ENCODE measurements at regions not wholly inside any gene's neighbourhood (a gene's known extent, or its start where the extent isn't known, plus 50 kb on each side); places are given as distances from the start of the nearest gene placed in this dataset.
A peak's percentile ranks its signal among the peaks of the same experiment; 100 is the strongest.
"Not testable (repeated sequence)": the region's sequence is repeated elsewhere in the genome, so short reads cannot be mapped to it uniquely, and the experiment has no call there.

DNA sequence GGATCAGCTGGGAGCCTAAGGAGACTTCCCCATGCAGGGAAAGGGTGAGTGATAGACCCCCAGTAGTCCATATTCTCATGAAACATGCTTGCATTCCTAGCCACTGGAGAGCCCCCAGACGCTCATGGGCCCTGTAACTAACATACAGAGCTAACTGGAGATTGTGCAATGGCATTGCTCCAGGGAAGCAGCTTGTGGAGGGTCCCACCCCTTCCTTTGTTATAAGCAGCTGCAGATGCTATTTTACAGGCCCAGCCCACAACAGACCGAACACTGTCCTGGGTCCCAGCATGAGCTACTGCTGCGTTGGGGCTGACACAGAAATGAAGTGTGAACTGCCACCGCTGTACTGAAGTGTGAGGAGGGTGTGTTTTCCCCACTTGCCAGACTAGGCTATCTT, 1465.7 kb upstream of the DIAPH2 start:
- DNase-seq = no peak

GRCh38 chrX:95248386-95248785, 1436.3 kb upstream of the DIAPH2 start:
- DNase-seq = no peak

DNA sequence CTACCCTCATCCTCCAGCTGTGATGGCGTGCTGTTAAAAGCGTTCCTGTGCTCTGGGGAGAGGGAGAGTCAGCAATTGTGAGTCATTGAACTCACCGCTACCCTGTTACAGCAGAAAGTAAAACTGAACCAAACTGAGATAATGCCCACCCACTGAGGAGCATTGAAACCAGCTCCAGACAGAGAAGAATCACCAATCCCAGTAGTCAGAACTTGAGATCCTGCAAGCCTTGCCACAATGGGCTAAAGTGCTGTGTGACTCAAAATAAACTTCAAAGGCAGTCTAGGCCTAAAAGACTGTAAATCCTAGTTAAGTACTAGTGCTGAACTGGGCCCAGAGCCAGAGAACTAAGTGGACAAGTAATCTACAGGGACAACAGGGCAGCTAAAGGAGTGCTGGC, 1394.2 kb upstream of the DIAPH2 start:
- DNase-seq = no peak

DNA sequence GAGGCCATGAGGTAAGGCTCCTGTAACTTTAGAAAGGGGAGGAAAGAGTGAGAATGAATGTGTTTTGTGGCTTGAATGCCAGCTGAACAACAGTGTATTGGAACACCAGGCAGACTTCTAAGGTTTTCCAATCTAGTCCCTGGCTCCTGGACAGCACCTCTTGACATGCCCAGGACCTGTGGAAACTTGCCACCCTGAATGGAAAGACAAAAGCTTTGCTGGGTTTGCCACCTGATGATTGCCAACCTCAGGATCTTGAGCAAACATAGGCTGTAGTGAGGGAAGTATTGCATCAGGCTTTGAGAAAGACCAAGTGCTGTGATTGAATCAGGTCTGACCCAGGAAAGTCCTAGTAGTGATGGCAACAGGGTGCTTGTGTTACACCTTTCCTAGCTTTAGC, 1393.1 kb upstream of the DIAPH2 start:
- no peak for DNase-seq

DNA sequence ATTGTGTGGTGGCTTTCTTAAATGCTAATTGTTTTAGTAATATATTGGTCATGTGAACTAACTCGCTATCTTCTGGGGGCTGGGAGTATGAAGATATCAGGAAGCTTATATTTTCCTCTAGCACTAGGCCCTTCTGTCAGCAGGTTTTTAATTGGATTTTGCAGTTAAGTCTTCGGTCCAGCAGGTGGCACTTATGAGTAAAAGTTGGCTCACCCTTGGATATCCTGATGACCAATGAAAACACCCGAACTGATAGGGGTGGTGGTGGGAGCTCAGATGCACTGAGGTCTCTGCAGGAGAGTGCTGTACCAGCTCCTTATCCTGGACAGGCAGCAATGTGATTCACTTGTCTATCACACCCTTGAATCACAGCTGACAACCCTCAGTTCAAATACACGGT, 1365.8 kb upstream of the DIAPH2 start:
- peak; percentile 2 for DNase-seq

GRCh38 chrX:95325185-95325584, 1359.5 kb upstream of the DIAPH2 start:
- DNase-seq = no peak

DNA sequence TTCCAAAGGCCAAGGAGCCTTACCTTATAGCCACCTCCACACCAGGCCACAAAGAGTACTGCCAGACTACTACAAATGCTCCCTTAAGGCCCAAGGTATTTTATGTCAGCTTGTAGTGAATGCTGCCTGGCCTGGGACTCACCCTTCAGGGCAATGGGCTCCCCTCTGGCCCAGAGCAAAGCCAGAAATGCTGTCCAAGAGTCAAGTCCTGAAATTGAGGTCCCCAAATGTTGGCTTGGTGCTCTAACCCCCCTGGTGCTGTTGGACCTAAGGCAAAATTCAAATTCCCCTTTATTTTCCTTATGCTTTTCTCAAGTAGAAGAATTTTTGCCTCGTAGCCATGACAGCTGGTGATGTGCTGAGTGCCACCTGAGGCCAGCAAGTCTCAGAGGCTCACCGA, 1354.3 kb upstream of the DIAPH2 start:
- DNase-seq = no peak

GRCh38 chrX:95332530-95332929, 1352.1 kb upstream of the DIAPH2 start:
- no peak for DNase-seq

DNA sequence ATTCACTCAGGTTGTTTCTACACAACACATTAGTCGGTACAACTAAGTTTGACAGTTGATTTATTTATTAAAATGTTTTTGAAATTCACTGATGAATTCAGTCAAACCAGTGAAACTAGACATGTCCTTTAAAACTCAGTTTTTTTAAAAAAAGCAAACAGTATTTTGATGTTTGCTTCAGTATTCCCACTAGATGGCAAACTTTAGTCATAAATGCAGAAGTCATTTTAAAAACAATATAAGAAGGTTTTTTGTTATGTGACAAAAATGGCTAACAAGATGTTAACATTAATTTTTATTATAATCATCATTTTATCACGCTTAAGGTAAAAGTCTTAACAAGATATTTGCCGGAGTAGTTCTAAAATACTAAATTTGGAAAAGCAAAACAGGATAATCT, 1337.8 kb upstream of the DIAPH2 start:
- no peak for DNase-seq

GRCh38 chrX:95350774-95351488, 1333.7 kb upstream of the DIAPH2 start:
- no peak for DNase-seq

DNA sequence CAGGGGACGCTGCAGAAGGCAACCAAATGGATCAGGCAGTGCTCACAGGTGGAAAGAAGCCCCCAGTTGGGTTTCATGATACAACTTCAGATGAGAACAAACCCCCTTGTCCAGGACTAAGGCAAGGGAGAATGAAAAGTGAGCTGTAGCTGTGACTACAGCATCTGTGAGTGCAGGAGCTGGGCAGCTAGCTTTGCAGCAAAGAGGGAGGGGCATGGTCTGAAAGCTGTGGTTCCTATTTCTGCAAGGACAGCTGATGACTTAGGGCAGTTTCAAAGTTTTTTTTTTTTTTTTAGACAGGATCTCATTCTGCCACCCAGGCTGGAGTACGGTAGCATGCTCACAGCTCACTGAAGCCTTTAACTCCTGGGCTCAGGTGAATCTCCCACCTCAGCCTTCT, 1317.4 kb upstream of the DIAPH2 start:
- DNase-seq = no peak

- DNase-seq = no peak
These were observed 1301.8 kb upstream of the DIAPH2 start for GRCh38 chrX:95382799-95383198.

DNA sequence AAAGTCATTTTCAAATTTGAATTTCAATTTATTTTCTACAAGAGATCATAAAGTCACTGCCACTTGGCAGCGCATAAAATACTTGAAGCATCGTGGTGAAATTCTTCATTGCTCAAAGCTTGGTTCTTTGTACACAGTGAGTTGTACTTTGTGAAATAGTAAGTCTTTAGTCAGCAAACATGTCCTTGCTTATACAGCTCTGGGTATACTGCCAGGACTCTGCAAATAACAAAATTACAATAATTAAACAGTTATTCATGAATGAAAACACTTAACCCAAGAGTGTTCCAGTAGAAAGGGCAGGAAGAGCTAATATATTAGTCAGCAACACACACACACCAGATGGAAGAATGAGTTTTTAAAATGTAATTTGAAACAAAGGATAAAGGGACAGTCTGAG, 1300.9 kb upstream of the DIAPH2 start:
- DNase-seq = no peak

DNA sequence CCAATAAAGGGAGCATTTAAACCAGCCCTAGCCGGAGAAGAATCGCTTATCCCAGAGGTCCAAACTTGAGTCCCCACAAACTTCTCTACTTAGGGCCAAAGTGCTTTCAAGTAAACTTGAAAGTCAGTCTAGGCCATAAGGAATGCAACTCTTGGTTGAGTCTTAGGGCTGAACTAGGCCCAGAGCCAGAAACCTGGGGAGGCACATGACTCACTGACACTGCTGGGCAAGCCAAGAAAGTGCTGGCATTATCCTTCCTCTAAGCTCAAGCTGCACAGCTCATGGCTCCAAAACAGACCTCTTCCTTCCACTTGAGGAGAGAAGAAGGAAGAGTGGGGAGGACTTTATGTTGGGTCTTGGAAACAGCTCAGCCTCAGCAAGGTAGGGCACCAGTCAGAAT, 1257.3 kb upstream of the DIAPH2 start:
- no peak for DNase-seq

- DNase-seq = no peak
These were observed 1249.4 kb upstream of the DIAPH2 start for GRCh38 chrX:95435198-95435597.

- no peak for DNase-seq
These were observed 1242.8 kb upstream of the DIAPH2 start for GRCh38 chrX:95441836-95442235.

GRCh38 chrX:95484781-95485180, 1199.9 kb upstream of the DIAPH2 start:
- DNase-seq = no peak

DNA sequence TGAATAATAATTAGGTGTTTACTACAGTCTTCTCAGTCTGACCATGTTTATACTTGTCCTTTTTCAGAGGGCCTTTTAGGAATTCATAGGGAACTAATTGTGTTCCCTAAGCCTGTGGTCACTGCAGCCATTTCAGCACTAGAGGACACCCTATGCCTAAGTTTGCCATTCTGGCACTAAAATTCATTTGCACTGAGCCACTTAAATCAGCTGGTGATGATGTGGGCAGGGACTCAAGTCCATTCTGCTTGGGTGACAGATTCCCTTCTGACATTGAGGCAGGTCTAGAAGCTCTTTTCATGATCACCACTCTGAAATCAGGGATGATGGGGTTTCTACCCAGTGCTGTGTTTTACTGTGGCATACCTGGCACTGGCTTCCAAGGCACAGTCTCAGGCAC, 1178.9 kb upstream of the DIAPH2 start:
- DNase-seq = no peak

DNA sequence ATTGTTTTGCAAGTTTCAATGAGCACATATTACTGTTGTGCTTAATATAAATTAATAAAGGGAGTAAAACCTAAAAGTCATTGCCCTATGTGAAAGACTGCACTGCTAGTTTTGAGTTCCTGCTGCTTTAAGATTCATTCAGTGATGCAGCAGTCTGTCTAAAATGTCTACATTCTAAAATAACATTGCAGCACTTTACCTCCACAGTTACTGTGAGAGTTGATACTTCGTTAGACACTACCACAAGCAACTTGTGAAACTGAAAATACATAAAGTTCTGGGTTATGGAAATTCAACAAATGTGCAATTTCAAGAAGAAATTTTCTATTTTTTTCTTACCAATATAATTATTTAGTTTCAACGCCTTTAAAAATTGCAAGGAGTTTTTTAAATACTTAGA, 1175.2 kb upstream of the DIAPH2 start:
- no peak for DNase-seq

- not testable (repeated sequence) for DNase-seq
These were observed 1160.6 kb upstream of the DIAPH2 start for GRCh38 chrX:95524018-95524417.

DNA sequence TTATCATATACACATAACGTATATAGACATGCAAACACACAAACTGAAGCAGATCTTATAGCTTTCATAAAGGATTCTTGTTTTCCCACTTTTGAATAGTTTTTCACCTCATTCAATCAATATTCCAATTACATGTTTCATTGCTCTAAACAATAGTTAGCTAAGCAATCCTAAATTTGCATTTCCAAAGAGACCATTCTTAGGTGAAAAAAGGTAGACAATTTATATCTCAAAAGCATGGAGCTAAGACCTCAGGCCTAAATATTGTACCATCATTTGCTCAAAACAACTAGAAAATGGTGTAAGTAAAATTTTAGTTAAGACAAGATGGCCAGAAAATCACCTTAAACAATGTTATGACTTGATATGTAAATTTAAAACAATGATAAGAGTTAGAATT, 1148.5 kb upstream of the DIAPH2 start:
- DNase-seq = no peak

- no peak for DNase-seq
These were observed 1148.0 kb upstream of the DIAPH2 start for GRCh38 chrX:95536661-95537060.

- no peak for DNase-seq
These were observed 1145.6 kb upstream of the DIAPH2 start for GRCh38 chrX:95539041-95539440.

DNA sequence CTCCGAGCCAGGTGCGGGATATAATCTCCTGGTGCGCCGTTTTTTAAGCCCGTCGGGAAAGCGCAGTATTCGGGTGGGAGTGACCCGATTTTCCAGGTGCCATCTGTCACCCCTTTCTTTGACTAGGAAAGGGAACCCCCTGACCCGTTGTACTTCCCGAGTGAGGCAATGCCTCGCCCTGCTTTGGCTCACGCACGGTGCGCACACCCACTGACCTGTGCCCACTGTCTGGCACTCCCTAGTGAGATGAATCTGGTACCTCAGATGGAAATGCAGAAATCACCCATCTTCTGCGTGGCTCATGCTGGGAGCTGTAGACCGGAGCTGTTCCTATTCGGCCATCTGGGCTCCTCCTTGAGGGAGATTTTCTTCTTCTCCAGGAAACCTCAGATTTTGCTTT, 1135.1 kb upstream of the DIAPH2 start:
- not testable (repeated sequence) for DNase-seq

DNA sequence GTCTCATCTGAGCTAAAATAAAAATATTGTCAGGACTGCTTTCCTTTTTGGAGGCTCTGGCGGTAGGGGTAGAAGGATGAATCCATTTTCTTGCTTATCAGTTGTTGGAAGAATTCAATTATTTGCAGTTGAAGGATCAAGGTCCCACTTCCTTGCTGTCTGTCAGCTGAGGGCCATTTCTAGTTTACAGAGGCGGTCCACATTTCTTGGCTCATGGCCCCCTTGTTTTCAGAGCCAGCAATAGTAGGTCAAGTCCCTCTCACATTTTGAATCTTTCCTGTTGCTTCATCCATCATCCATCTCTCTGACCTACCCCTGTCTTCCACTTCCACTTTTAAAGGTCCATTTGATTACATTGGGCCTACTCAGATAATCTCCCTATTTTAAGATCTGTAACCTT, 1099.3 kb upstream of the DIAPH2 start:
- no peak for DNase-seq

DNA sequence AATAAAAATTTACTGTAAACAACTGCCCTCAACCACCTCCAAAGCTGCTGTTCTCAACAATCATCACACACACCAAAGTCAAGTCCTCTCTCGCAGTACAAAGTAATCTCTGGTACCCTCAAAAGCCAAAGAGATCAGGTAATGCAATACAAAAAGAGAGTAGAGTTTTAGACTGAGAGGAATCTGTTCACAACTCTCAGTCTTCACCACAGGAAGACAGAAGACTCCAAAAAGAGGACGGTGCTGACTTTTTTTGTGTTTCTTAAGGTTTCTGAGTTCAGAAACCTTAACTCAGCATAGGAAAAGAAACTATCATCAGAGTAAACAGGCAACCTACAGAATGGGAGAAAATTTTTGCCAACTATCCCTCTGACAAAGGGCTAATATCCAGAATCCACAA, 1072.3 kb upstream of the DIAPH2 start:
- no peak for DNase-seq

Data from hematopoietic multipotent progenitor cell treated with erythropoietin and hydrocortisone succinate and interleukin-3 and kit ligand, for 8 days (in vitro differentiated cells).